Activated T-cell treated with anti-CD3 and anti-CD28 coated beads, Interleukin-2, amount 50 U/mL, for 48 hours (primary cell): ENCODE measurements at regions not wholly inside any gene's neighbourhood (a gene's known extent, or its start where the extent isn't known, plus 50 kb on each side); places are given as distances from the start of the nearest gene placed in this dataset.

Experiments
- DNase-seq, 2 experiments: peaks; one replicate each; pipeline ENCODE4 v3.0.0-alpha.2; 2020

- DNase-seq: no peak
These were observed 367.8 kb downstream of the FIGN start for GRCh38 chr2:163367825-163368582.

GRCh38 chr2:163364736-163365135 is 371.1 kb downstream of the FIGN start:
- no peak for DNase-seq

GRCh38 chr2:163353551-163353950 is 382.3 kb downstream of the FIGN start:
- no peak for DNase-seq

- no peak for DNase-seq
These were observed 383.8 kb downstream of the FIGN start for GRCh38 chr2:163351966-163352365.

GRCh38 chr2:163351143-163351542 is 384.7 kb downstream of the FIGN start:
- DNase-seq: no peak

GRCh38 chr2:163348857-163349380 is 386.9 kb downstream of the FIGN start:
- DNase-seq: no peak

- DNase-seq: peak; percentile 12 to 14
These were observed 387.6 kb downstream of the FIGN start for GRCh38 chr2:163347982-163348856.

GRCh38 chr2:163345795-163346573 is 389.8 kb downstream of the FIGN start:
- no peak for DNase-seq

- no peak for DNase-seq
These were observed 392.5 kb downstream of the FIGN start for GRCh38 chr2:163343316-163343715.

GRCh38 chr2:163341426-163341825 is 394.4 kb downstream of the FIGN start:
- no peak for DNase-seq

GRCh38 chr2:163338270-163338669 is 397.5 kb downstream of the FIGN start:
- no peak for DNase-seq

- no peak for DNase-seq
These were observed 411.1 kb downstream of the FIGN start for GRCh38 chr2:163324677-163325076.

- DNase-seq: no peak
These were observed 416.8 kb downstream of the FIGN start for GRCh38 chr2:163319006-163319405.

- no peak for DNase-seq
These were observed 421.1 kb downstream of the FIGN start for GRCh38 chr2:163314712-163315111.

- no peak for DNase-seq
These were observed 423.1 kb downstream of the FIGN start for GRCh38 chr2:163312713-163313112.

- DNase-seq: no peak
These were observed 429.2 kb downstream of the FIGN start for GRCh38 chr2:163306647-163307046.

GRCh38 chr2:163302141-163302540 is 433.7 kb downstream of the FIGN start:
- no peak for DNase-seq

GRCh38 chr2:163291790-163292189 is 444.0 kb downstream of the FIGN start:
- no peak for DNase-seq

- DNase-seq: no peak
These were observed 443.1 kb upstream of the KCNH7 start for GRCh38 chr2:163281717-163282116.

- no peak for DNase-seq
These were observed 430.9 kb upstream of the KCNH7 start for GRCh38 chr2:163269374-163270021.

GRCh38 chr2:163266772-163267171 is 428.2 kb upstream of the KCNH7 start:
- DNase-seq: no peak

GRCh38 chr2:163265562-163265961 is 427.0 kb upstream of the KCNH7 start:
- DNase-seq: no peak

GRCh38 chr2:163264341-163264740 is 425.8 kb upstream of the KCNH7 start:
- DNase-seq: no peak
